Bronchial epithelial cell (primary cell): ENCODE measurements at regions not wholly inside any gene's neighbourhood (a gene's known extent, or its start where the extent isn't known, plus 50 kb on each side); places are given as distances from the start of the nearest gene placed in this dataset.

Experiments used
- DNase-seq: peaks from one replicate; pipeline ENCODE4 v3.0.0-alpha.2; 2010; ENCODE audit warnings: low read depth
- FAIRE-seq: peaks from 2 replicates; lab custom pipeline; 2011; peaks lifted over from hg19 to GRCh38; lab: Jason Lieb, UNC
- H3K27me3 ChIP-seq: 2 replicates; pipeline ENCODE4 v1.5.1; 2011; ENCODE audit warnings: low read length; ENCODE audit not compliant: control insufficient read depth, insufficient read depth
- H3K36me3 ChIP-seq: 2 replicates; pipeline ENCODE4 v1.5.1; 2011; ENCODE audit warnings: low read length; ENCODE audit not compliant: control insufficient read depth, insufficient read depth
- H3K4me3 ChIP-seq: 2 replicates; pipeline ENCODE4 v1.5.1; 2011; ENCODE audit warnings: mild to moderate bottlenecking, low read depth, low read length, control low read depth
- TF ChIP-seq, protein P1 (sequence below): IDR thresholded peaks from 2 replicates; pipeline ENCODE4 v1.5.1; 2011; ENCODE audit warnings: mild to moderate bottlenecking, moderate library complexity, low read length, control low read depth, inconsistent platforms; ENCODE audit not compliant: insufficient read depth, severe bottlenecking

DNA sequence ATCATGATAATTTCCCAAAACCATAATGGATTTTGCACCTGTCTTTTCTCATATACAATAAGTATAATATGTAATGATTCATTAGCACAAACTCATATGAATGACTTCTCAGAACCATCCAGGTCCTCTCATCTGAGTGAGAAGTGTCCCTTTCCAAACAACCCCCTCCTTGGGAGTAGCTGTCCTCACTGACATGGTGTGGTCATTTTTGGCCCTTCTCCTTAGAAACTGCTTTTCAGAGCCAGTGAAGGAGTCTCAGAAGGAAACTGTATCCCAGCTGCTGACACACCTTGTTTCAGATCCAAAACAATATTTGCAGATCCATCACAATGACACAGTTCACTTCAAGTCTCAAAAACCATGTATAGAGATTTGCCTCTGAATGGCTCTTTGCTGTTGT is 95.5 kb downstream of the MIS18A start:
- no peaks in the 10 kb centered on the region for H3K36me3 ChIP-seq
- TF ChIP-seq, protein P1, sequence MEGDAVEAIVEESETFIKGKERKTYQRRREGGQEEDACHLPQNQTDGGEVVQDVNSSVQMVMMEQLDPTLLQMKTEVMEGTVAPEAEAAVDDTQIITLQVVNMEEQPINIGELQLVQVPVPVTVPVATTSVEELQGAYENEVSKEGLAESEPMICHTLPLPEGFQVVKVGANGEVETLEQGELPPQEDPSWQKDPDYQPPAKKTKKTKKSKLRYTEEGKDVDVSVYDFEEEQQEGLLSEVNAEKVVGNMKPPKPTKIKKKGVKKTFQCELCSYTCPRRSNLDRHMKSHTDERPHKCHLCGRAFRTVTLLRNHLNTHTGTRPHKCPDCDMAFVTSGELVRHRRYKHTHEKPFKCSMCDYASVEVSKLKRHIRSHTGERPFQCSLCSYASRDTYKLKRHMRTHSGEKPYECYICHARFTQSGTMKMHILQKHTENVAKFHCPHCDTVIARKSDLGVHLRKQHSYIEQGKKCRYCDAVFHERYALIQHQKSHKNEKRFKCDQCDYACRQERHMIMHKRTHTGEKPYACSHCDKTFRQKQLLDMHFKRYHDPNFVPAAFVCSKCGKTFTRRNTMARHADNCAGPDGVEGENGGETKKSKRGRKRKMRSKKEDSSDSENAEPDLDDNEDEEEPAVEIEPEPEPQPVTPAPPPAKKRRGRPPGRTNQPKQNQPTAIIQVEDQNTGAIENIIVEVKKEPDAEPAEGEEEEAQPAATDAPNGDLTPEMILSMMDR, result no peak
- H3K4me3 ChIP-seq, result no peak overlapping the region
- no peaks in the 10 kb centered on the region for H3K27me3 ChIP-seq
- no peak for FAIRE-seq
- DNase-seq, result no peak

DNA sequence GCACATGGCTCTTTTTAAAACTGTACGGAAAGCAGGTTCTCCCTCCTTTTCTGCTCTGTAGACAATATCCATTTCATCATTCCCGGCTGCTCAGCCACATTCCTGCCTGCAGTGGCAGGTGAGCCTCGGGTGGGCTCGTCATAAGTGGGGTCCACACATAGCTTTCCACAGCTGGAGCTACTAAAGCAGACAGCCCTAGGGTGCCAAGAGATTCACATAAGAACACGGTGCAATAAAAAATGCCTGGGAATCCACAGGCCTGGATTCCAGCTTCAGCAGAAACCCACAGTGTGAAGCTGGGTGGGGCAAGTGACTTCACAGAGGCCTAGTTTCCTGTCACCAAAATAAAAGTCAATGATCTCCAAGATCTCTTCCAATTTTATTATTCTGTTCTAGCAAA is 96.4 kb downstream of the MIS18A start:
- Histone ChIP-seq H3K4me3 (no peak overlapping the region), H3K36me3 (no peaks in the 10 kb centered on the region), H3K27me3 (no peaks in the 10 kb centered on the region)
- FAIRE-seq (no peak), DNase-seq (no peak)
- TF ChIP-seq, protein P1, result no peak

DNA sequence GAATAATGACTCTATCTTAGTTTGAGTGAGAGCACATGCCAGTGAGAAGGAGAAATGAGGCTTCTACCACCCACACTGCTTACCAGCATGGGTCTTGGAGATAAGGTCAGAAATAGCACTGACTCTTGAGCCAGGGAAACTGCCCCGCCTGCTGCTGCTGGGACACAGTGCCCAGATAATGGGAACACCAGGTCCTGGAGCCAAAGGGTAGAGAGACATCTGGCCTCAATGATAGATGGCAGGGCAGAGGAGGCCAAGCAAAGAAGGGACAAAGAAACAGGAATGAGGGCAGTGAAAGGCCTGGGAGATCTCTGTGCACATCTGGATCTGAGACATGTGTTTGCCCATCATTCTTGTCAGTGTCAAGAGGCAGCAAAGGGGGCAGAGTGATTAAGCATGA is 97.4 kb downstream of the MIS18A start:
- no peaks in the 10 kb centered on the region for H3K27me3 ChIP-seq
- H3K36me3 ChIP-seq, result no peaks in the 10 kb centered on the region
- no peak overlapping the region for H3K4me3 ChIP-seq
- DNase-seq (no peak), FAIRE-seq (no peak)
- TF ChIP-seq, protein P1, result no peak

DNA sequence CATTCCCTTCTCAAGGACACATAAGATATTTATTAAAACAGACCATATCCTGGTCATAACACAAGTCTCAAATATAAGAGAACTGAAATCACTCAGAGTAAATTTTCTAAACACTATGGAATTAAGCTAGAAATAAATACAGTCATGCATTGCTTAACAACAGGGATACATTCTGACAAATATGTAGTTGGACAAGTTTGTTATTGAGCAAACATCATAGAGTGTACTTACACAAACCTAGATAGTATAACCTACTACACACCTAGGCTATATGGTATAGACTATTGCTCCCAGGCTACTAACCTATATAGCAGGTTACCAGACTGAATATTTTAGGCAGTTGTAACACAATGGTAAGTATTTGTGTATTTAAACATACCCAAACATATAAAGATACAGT is 104.0 kb downstream of the MIS18A start:
- DNase-seq (peak; percentile 8), FAIRE-seq (no peak)
- H3K36me3 ChIP-seq, result no peaks in the 10 kb centered on the region
- H3K4me3 ChIP-seq, result no peak overlapping the region
- no peaks in the 10 kb centered on the region for H3K27me3 ChIP-seq
- TF ChIP-seq, protein P1, result no peak

DNA sequence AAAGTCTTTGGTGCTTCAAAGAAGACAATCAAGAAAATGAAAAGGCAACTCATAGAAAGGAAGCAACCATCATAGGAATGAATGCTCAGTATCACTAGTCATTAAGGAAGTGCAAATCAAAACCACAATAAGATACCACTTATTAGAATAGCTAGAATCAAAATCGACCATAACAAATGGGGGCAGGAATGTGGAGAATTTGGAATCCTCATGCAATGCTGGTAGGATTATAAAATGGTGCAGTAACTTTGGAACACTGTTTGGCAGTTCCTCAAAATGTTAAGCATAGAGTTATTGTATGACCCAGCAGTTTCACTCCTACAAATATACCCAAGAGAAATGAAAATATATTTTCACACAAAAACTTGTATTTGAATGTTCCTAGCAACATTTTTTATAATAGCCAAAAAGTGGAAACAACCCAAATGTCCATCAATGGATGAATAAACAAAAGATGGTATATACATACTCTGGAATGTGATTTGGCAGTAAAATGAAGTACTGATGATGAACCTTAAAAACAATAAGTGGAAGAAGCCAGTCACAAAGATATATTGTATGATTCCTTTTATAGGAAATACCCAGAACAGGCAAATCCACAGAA is 105.6 kb downstream of the MIS18A start:
- H3K27me3 ChIP-seq, result no peaks in the 10 kb centered on the region
- H3K4me3 ChIP-seq, result no peak overlapping the region
- TF ChIP-seq, protein P1, result no peak
- no peaks in the 10 kb centered on the region for H3K36me3 ChIP-seq
- FAIRE-seq (no peak), DNase-seq (no peak)

DNA sequence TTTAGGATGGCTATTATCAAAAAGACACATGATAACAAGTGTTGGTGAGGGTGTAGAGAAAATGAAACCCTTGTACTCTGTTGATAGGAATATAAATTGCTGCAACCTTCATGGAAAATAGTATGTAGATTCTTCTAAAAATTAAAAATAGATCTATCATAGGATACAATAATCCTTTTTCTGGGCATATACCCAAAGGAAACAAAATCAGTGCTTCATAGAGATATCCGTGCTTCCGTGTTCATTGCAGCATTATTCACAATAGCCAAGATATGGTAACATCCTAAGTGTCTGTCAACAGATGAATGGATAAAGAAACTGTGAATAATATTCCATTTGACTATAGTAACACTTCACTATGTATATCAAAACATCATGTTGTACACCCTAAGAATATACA is 106.7 kb downstream of the MIS18A start:
- no peak for DNase-seq
- TF ChIP-seq, protein P1, result no peak
- no peaks in the 10 kb centered on the region for H3K27me3 ChIP-seq
- no peak for FAIRE-seq
- no peak overlapping the region for H3K4me3 ChIP-seq
- H3K36me3 ChIP-seq, result no peaks in the 10 kb centered on the region
